Hippocampal formation (tissue), 2 donors: ENCODE measurements at regions not wholly inside any gene's neighbourhood (a gene's known extent, or its start where the extent isn't known, plus 50 kb on each side); places are given as distances from the start of the nearest gene placed in this dataset.

Experiments
- DNase-seq, 2 donors: peaks; one replicate each; lab custom pipeline; 2025; lab: John Stamatoyannopoulos, UW

- peak in 1 of 2 donors; percentile 4 for DNase-seq
These were observed 138.5 kb upstream of the QRFPR start for GRCh38 chr4:121519236-121519838.

GRCh38 chr4:121517241-121517640, 136.4 kb upstream of the QRFPR start:
- no peak for DNase-seq

GRCh38 chr4:121514443-121514842, 133.6 kb upstream of the QRFPR start:
- no peak for DNase-seq

GRCh38 chr4:121510341-121510874, 129.6 kb upstream of the QRFPR start:
- DNase-seq, result no peak

GRCh38 chr4:121485190-121485804, 104.5 kb upstream of the QRFPR start:
- DNase-seq, result no peak

- DNase-seq, result no peak
These were observed 103.8 kb upstream of the QRFPR start for GRCh38 chr4:121484633-121485032.

GRCh38 chr4:121479808-121480207, 99.0 kb upstream of the QRFPR start:
- no peak for DNase-seq

- no peak for DNase-seq
These were observed 96.7 kb upstream of the QRFPR start for GRCh38 chr4:121477480-121477879.

GRCh38 chr4:121477079-121477478, 96.3 kb upstream of the QRFPR start:
- DNase-seq, result no peak

- DNase-seq, result no peak
These were observed 92.3 kb upstream of the QRFPR start for GRCh38 chr4:121472937-121473721.

GRCh38 chr4:121464854-121465253, 84.0 kb upstream of the QRFPR start:
- no peak for DNase-seq

GRCh38 chr4:121462660-121463261, 81.9 kb upstream of the QRFPR start:
- peak; percentile 1 to 76 for DNase-seq

GRCh38 chr4:121459026-121459425, 78.2 kb upstream of the QRFPR start:
- no peak for DNase-seq

GRCh38 chr4:121457278-121457875, 76.6 kb upstream of the QRFPR start:
- no peak for DNase-seq

- DNase-seq, result no peak
These were observed 74.5 kb upstream of the QRFPR start for GRCh38 chr4:121455285-121455684.

GRCh38 chr4:121454251-121454979, 73.6 kb upstream of the QRFPR start:
- DNase-seq, result no peak

GRCh38 chr4:121451310-121451709, 70.5 kb upstream of the QRFPR start:
- DNase-seq, result no peak

- no peak for DNase-seq
These were observed 68.6 kb upstream of the QRFPR start for GRCh38 chr4:121449416-121449815.

GRCh38 chr4:121448231-121448630, 67.4 kb upstream of the QRFPR start:
- no peak for DNase-seq

GRCh38 chr4:121439669-121440068, 58.9 kb upstream of the QRFPR start:
- no peak for DNase-seq
